IPS-18c (cell line): ENCODE measurements at regions not wholly inside any gene's neighbourhood (a gene's known extent, or its start where the extent isn't known, plus 50 kb on each side); places are given as distances from the start of the nearest gene placed in this dataset.

Experiments
- H3K4me3 ChIP-seq: 2 replicates; pipeline ENCODE4 v1.7.0; 2013; ENCODE audit warnings: low read depth, mild to moderate bottlenecking, low read length, moderate library complexity; ENCODE audit not compliant: insufficient read depth
- H3K9me3 ChIP-seq: one replicate; pipeline ENCODE4 v1.6.1; 2013; ENCODE audit warnings: mild to moderate bottlenecking, low read length, moderate library complexity; ENCODE audit not compliant: control insufficient read depth, insufficient read depth

- H3K9me3 ChIP-seq = no peaks in the 10 kb centered on the region
- H3K4me3 ChIP-seq = no peak overlapping the region
Observed at GRCh38 chr3:40718681-40719080, 193.9 kb downstream of the ZNF621 start.

- H3K4me3 ChIP-seq = no peak overlapping the region
- no peaks in the 10 kb centered on the region for H3K9me3 ChIP-seq
Observed at GRCh38 chr3:40719660-40720287, 195.0 kb downstream of the ZNF621 start.

- H3K4me3 ChIP-seq = no peak overlapping the region
Observed at GRCh38 chr3:40720341-40720740, 195.6 kb downstream of the ZNF621 start.

GRCh38 chr3:40720863-40721262, 196.1 kb downstream of the ZNF621 start:
- Histone ChIP-seq H3K9me3 (no peaks in the 10 kb centered on the region), H3K4me3 (no peak overlapping the region)

More at GRCh38 chr3:40720341-40720740, 195.6 kb downstream of the ZNF621 start:
- no peaks in the 10 kb centered on the region for H3K9me3 ChIP-seq

GRCh38 chr3:40723083-40723660, 198.4 kb downstream of the ZNF621 start:
- H3K4me3 ChIP-seq = no peak overlapping the region
- H3K9me3 ChIP-seq = no peaks in the 10 kb centered on the region

- Histone ChIP-seq H3K4me3 (no peak overlapping the region), H3K9me3 (no peaks in the 10 kb centered on the region)
Observed at GRCh38 chr3:40725031-40725430, 200.3 kb downstream of the ZNF621 start.

GRCh38 chr3:40731445-40731844, 206.7 kb downstream of the ZNF621 start:
- Histone ChIP-seq H3K9me3 (no peaks in the 10 kb centered on the region), H3K4me3 (no peak overlapping the region)

- no peak overlapping the region for H3K4me3 ChIP-seq
- H3K9me3 ChIP-seq = no peaks in the 10 kb centered on the region
Observed at GRCh38 chr3:40736943-40737342, 212.2 kb downstream of the ZNF621 start.

- H3K9me3 ChIP-seq = no peaks in the 10 kb centered on the region
Observed at GRCh38 chr3:40737343-40737742, 212.6 kb downstream of the ZNF621 start.

GRCh38 chr3:40739971-40740370, 215.2 kb downstream of the ZNF621 start:
- no peaks in the 10 kb centered on the region for H3K9me3 ChIP-seq
- H3K4me3 ChIP-seq = no peak overlapping the region

More at GRCh38 chr3:40737343-40737742, 212.6 kb downstream of the ZNF621 start:
- H3K4me3 ChIP-seq = no peak overlapping the region

- H3K9me3 ChIP-seq = no peaks in the 10 kb centered on the region
- H3K4me3 ChIP-seq = no peak overlapping the region
Observed at GRCh38 chr3:40741729-40742128, 217.0 kb downstream of the ZNF621 start.

- no peaks in the 10 kb centered on the region for H3K9me3 ChIP-seq
- H3K4me3 ChIP-seq = no peak overlapping the region
Observed at GRCh38 chr3:40745381-40746106, 220.8 kb downstream of the ZNF621 start.

- Histone ChIP-seq H3K4me3 (no peak overlapping the region), H3K9me3 (no peaks in the 10 kb centered on the region)
Observed at GRCh38 chr3:40751666-40752065, 226.9 kb downstream of the ZNF621 start.

- no peak overlapping the region for H3K4me3 ChIP-seq
- H3K9me3 ChIP-seq = no peaks in the 10 kb centered on the region
Observed at GRCh38 chr3:40752492-40752891, 227.7 kb downstream of the ZNF621 start.

- no peaks in the 10 kb centered on the region for H3K9me3 ChIP-seq
- no peak overlapping the region for H3K4me3 ChIP-seq
Observed at GRCh38 chr3:40753291-40753770, 228.6 kb downstream of the ZNF621 start.

- no peaks in the 10 kb centered on the region for H3K9me3 ChIP-seq
Observed at GRCh38 chr3:40753951-40754350, 229.2 kb downstream of the ZNF621 start.

GRCh38 chr3:40754994-40755393, 230.2 kb downstream of the ZNF621 start:
- Histone ChIP-seq H3K9me3 (no peaks in the 10 kb centered on the region), H3K4me3 (no peak overlapping the region)

More at GRCh38 chr3:40753951-40754350, 229.2 kb downstream of the ZNF621 start:
- H3K4me3 ChIP-seq = no peak overlapping the region

GRCh38 chr3:40756500-40756899, 231.7 kb downstream of the ZNF621 start:
- H3K9me3 ChIP-seq = no peaks in the 10 kb centered on the region
- no peak overlapping the region for H3K4me3 ChIP-seq
